Loucy (cell line): ENCODE measurements at regions not wholly inside any gene's neighbourhood (a gene's known extent, or its start where the extent isn't known, plus 50 kb on each side); places are given as distances from the start of the nearest gene placed in this dataset.

Experiments used
- EZH2phosphoT487 ChIP-seq: fragments of 200-600 bp; IDR thresholded peaks from 2 replicates; pipeline ENCODE4 v1.6.1; 2018; ENCODE audit warnings: antibody characterized with exemption, mild to moderate bottlenecking, moderate library complexity, borderline replicate concordance
- TF ChIP-seq, protein P1 (sequence below): fragments of 200-600 bp; sonication (generic); conservative IDR thresholded peaks from 2 replicates; pipeline ENCODE4 v1.5.1; 2014; ENCODE audit warnings: mild to moderate bottlenecking, antibody characterized with exemption, low read length

DNA sequence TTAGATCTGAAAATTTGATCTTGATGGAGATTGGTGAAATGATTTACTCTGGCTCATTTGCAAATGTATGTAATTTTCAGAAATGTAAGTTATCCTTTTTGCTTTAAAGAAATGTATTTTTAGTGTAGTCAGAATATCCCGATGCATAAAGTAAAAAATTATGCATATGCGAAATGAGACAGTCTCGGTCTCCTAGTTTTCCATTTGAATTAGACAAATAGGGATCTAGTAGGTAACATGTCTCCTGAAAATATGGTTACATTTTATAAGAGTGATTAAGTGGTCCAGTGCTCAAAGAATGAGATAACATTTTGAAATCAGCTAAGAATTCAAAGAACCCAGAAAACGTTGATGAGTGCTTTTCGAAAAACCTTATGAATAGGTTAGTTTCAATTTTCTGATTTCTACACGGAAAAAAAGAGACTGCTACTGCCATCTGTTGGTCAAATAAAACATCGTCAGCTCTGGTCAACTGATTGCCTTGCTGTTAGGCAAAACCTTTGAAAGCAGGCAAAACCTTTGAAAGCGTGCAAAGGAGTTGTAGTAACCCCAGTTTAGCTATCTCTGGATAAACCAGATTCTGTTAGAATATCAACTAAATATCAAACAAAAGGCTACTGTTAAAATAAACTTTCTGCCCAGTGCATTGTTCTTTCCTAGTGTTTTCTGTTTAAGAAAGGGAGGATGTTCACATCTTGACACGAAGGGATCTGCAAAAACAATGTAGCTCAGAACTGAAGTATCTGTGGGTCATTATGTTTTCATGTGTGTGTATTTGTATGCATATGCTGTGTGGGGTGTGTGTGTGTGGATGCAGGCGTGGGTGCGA is 59.3 kb upstream of the CHMP2B start:
- TF ChIP-seq, protein P1, sequence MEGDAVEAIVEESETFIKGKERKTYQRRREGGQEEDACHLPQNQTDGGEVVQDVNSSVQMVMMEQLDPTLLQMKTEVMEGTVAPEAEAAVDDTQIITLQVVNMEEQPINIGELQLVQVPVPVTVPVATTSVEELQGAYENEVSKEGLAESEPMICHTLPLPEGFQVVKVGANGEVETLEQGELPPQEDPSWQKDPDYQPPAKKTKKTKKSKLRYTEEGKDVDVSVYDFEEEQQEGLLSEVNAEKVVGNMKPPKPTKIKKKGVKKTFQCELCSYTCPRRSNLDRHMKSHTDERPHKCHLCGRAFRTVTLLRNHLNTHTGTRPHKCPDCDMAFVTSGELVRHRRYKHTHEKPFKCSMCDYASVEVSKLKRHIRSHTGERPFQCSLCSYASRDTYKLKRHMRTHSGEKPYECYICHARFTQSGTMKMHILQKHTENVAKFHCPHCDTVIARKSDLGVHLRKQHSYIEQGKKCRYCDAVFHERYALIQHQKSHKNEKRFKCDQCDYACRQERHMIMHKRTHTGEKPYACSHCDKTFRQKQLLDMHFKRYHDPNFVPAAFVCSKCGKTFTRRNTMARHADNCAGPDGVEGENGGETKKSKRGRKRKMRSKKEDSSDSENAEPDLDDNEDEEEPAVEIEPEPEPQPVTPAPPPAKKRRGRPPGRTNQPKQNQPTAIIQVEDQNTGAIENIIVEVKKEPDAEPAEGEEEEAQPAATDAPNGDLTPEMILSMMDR = peak; percentile 76
- no peak for TF ChIP-seq EZH2phosphoT487
